ENCODE measurements at regions not wholly inside any gene's neighbourhood (a gene's known extent, or its start where the extent isn't known, plus 50 kb on each side); places are given as distances from the start of the nearest gene placed in this dataset.

DNA sequence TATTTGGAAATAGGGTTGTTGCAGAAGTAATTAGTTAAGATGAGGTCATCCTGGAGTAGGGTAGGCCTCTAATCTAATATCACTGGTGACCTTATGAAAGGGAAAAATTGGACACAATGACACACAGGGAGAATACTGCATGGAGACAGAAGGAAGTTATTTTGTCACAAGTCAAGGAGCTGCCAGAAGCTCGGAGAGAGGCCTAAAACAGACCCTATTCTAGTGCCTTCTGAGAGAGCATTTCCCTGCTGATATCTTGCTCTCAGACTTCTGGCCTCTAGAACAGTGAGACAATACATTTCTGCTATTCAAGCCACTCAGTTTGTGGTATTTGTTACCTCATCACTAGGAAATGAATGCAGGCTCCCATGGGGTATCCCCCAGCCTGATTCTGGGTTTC lies 332.9 kb downstream of the CSNK1G3 start:
- Histone ChIP-seq H3K4me3 (no peak overlapping the region), H3K27ac (ENCODE audit: extremely low read depth, low read depth, low read length) (no peak overlapping the region), H4K20me1 (replicated peaks; ENCODE audit: control insufficient read depth, insufficient read depth, low read length) (no peaks in the 10 kb centered on the region), H3K4me1 (replicated peaks in 1 of 2; ENCODE audit: control insufficient read depth in 2 of 2, insufficient read depth in 2 of 2, low read length in 2 of 2) (no peaks in the 10 kb centered on the region), H3K9ac (ENCODE audit: insufficient read depth in 1 of 2, low read depth in 2 of 2, low read length in 2 of 2) (no peak overlapping the region), H3K79me2 (ENCODE audit: control insufficient read depth, insufficient read depth, low read length) (no peaks in the 10 kb centered on the region), H3K9me3 (replicated peaks; ENCODE audit: control insufficient read depth, insufficient read depth, low read depth, low read length) (no peaks in the 10 kb centered on the region; the same call in 1 of the 2 replicates), H3K9me1 (ENCODE audit: control insufficient read depth, insufficient read depth, low read length) (no peaks in the 10 kb centered on the region), H3K4me2 (ENCODE audit: insufficient read depth, low read length) (no peak overlapping the region), H3K36me3 (ENCODE audit: control insufficient read depth, insufficient read depth, low read length) (no peaks in the 10 kb centered on the region), H3K27me3 (ENCODE audit: control insufficient read depth in 2 of 2, insufficient read depth in 2 of 2, low read length in 2 of 2) (no peaks in the 10 kb centered on the region), H2AFZ (ENCODE audit: low read depth, low read length) (no peak overlapping the region)
- in situ Hi-C loops (cut with MboI), result no loop called here
- no TSS peak for BruUV-seq (replicated peaks)
- ATAC-seq (no peak), FAIRE-seq (no peak), DNase-seq (ENCODE audit: extremely low read depth in 1 of 4, low spot score in 3 of 4) (no peak)
- 0% methylated on average over 1 of the region's 1 CpG for WGBS (ENCODE audit: insufficient coverage, low coverage, missing lambda C conversion rate)
- POLR2A ChIA-PET, result no interaction called here
- intact Hi-C loops (cut with micrococcal nuclease), result no loop called here
- CTCF ChIA-PET (ENCODE audit: low intra/inter-chr PET ratio), result no interaction called here
- TF ChIP-seq ZNF232 (CRISPR knock-in tag; IDR thresholded peaks at IDR 0.05), result no peak
- no peak for TF ChIP-seq SREBF1 (IDR thresholded peaks at IDR 0.05; ENCODE audit: borderline replicate concordance, low read depth, low read length)
- no peak for TF ChIP-seq MLX (CRISPR knock-in tag; conservative IDR thresholded peaks at IDR 0.05)
- no peak for TF ChIP-seq ZNF431 (CRISPR knock-in tag; IDR thresholded peaks at IDR 0.05)
- TF ChIP-seq ZC3H11A (IDR thresholded peaks at IDR 0.05; ENCODE audit: low read depth, low read length), result no peak
- TF ChIP-seq SFPQ (IDR thresholded peaks at IDR 0.05; ENCODE audit: low read depth, low read length), result no peak
- TF ChIP-seq MCM3 (IDR thresholded peaks at IDR 0.05), result no peak
- TF ChIP-seq RFX7 (CRISPR knock-in tag; IDR thresholded peaks at IDR 0.05), result no peak
- TF ChIP-seq ZNF436 (CRISPR knock-in tag; IDR thresholded peaks at IDR 0.05), result no peak
- TF ChIP-seq CHD7 (IDR thresholded peaks at IDR 0.05; ENCODE audit: low read depth, low read length), result no peak

All from K562 (cell line).